Vagina (tissue), 2 donors: ENCODE measurements at regions not wholly inside any gene's neighbourhood (a gene's known extent, or its start where the extent isn't known, plus 50 kb on each side); places are given as distances from the start of the nearest gene placed in this dataset.

ENCODE experiments used
- DNase-seq, 2 donors: peaks; one replicate each; pipeline ENCODE4 v3.0.0-alpha.2; 2017; ENCODE audit errors: extremely low spot score in 2 of 2
- H3K27ac ChIP-seq: fragments of 200-600 bp; sonication (generic); one replicate; pipeline ENCODE4 v1.5.1; 2019
- H3K27me3 ChIP-seq: fragments of 200-600 bp; sonication (generic); one replicate; pipeline ENCODE4 v1.5.1; 2019
- H3K36me3 ChIP-seq, 2 donors: fragments of 200-600 bp; sonication (generic); one replicate each; pipeline ENCODE4 v1.5.1; 2017 to 2019
- H3K4me1 ChIP-seq: fragments of 200-600 bp; sonication (generic); one replicate; pipeline ENCODE4 v1.5.1; 2019
- H3K4me3 ChIP-seq, 2 donors: fragments of 200-600 bp; sonication (generic); 1 replicate in 1 of 2; 2 replicates in 1 of 2; pipeline ENCODE4 v1.5.1; 2016 to 2019
- H3K9me3 ChIP-seq: fragments of 200-600 bp; sonication (generic); one replicate; pipeline ENCODE4 v1.5.1; 2019
- CTCF ChIP-seq, 3 experiments: fragments of 450-650 bp in 2 of 3; fragments of 200-600 bp in 1 of 3; sonication (generic) in 1 of 3; IDR thresholded peaks; one replicate each; pipeline ENCODE4 v1.5.1; 2017 to 2019; ENCODE audit warnings: antibody characterized with exemption in 3 of 3, mild to moderate bottlenecking in 2 of 3, moderate library complexity in 2 of 3
- POLR2A ChIP-seq, 2 donors: fragments of 450-650 bp; IDR thresholded peaks; one replicate each; pipeline ENCODE4 v1.6.1; 2017; ENCODE audit warnings: antibody characterized with exemption in 2 of 2, mild to moderate bottlenecking in 2 of 2, moderate library complexity in 2 of 2
- POLR2AphosphoS5 ChIP-seq, 2 donors: sonication (generic); formaldehyde crosslinking; IDR thresholded peaks; one replicate each; pipeline ENCODE4 v1.9.0; 2017; ENCODE audit warnings: antibody characterized with exemption in 2 of 2, mild to moderate bottlenecking in 2 of 2, low read depth in 1 of 2; ENCODE audit not compliant: insufficient read depth in 1 of 2
- intact Hi-C: fragments of 100-400 bp; cut with DNase I; formaldehyde crosslinking; loops from one replicate; pipeline ENCODE4 v1.15.1; 2023

GRCh38 chr5:155106221-155106620 lies 92.7 kb downstream of the KIF4B start:
- TF ChIP-seq CTCF (IDR thresholded peaks at IDR 0.05) (no peak), POLR2AphosphoS5 (IDR thresholded peaks at IDR 0.05; ENCODE audit: insufficient read depth in 1 of 2, low read depth in 1 of 2) (no peak), POLR2A (IDR thresholded peaks at IDR 0.05) (no peak)
- DNase-seq: no peak

GRCh38 chr5:155113888-155114287 lies 100.3 kb downstream of the KIF4B start:
- intact Hi-C loops: no loop called here
- TF ChIP-seq CTCF (IDR thresholded peaks at IDR 0.05): no peak
- no peak for TF ChIP-seq POLR2A (IDR thresholded peaks at IDR 0.05)
- TF ChIP-seq POLR2AphosphoS5 (IDR thresholded peaks at IDR 0.05; ENCODE audit: insufficient read depth in 1 of 2, low read depth in 1 of 2): no peak
- Histone ChIP-seq H3K27ac (no peak overlapping the region), H3K9me3 (no peaks in the 10 kb centered on the region), H3K4me3 (no peak overlapping the region), H3K36me3 (no peaks in the 10 kb centered on the region), H3K4me1 (no peaks in the 10 kb centered on the region), H3K27me3 (no peaks in the 10 kb centered on the region)
- DNase-seq: no peak

More at GRCh38 chr5:155106221-155106620, 92.7 kb downstream of the KIF4B start:
- intact Hi-C loops: no loop called here
- Histone ChIP-seq H3K27me3 (no peaks in the 10 kb centered on the region), H3K27ac (no peak overlapping the region), H3K9me3 (no peaks in the 10 kb centered on the region), H3K4me1 (no peaks in the 10 kb centered on the region), H3K36me3 (no peaks in the 10 kb centered on the region), H3K4me3 (no peak overlapping the region)

GRCh38 chr5:155114655-155115054 lies 101.1 kb downstream of the KIF4B start:
- H3K27ac ChIP-seq: no peak overlapping the region
- H3K27me3 ChIP-seq: no peaks in the 10 kb centered on the region
- no peaks in the 10 kb centered on the region for H3K9me3 ChIP-seq
- DNase-seq: no peak
- intact Hi-C loops: no loop called here
- H3K4me3 ChIP-seq: no peak overlapping the region
- H3K4me1 ChIP-seq: no peaks in the 10 kb centered on the region
- no peaks in the 10 kb centered on the region for H3K36me3 ChIP-seq
- TF ChIP-seq POLR2A (IDR thresholded peaks at IDR 0.05): no peak
- TF ChIP-seq POLR2AphosphoS5 (IDR thresholded peaks at IDR 0.05; ENCODE audit: insufficient read depth in 1 of 2, low read depth in 1 of 2): no peak
- TF ChIP-seq CTCF (IDR thresholded peaks at IDR 0.05): no peak

- Histone ChIP-seq H3K4me1 (no peaks in the 10 kb centered on the region), H3K9me3 (no peaks in the 10 kb centered on the region), H3K27ac (no peak overlapping the region), H3K36me3 (no peaks in the 10 kb centered on the region), H3K27me3 (no peaks in the 10 kb centered on the region), H3K4me3 (no peak overlapping the region)
- TF ChIP-seq POLR2A (IDR thresholded peaks at IDR 0.05): no peak
- TF ChIP-seq CTCF (IDR thresholded peaks at IDR 0.05): no peak
- TF ChIP-seq POLR2AphosphoS5 (IDR thresholded peaks at IDR 0.05; ENCODE audit: insufficient read depth in 1 of 2, low read depth in 1 of 2): no peak
- no peak for DNase-seq
- intact Hi-C loops: no loop called here
Observed at GRCh38 chr5:155116456-155117251, 103.1 kb downstream of the KIF4B start.

- Histone ChIP-seq H3K4me1 (no peaks in the 10 kb centered on the region), H3K4me3 (no peak overlapping the region), H3K27me3 (no peaks in the 10 kb centered on the region), H3K27ac (no peak overlapping the region), H3K9me3 (no peaks in the 10 kb centered on the region), H3K36me3 (no peaks in the 10 kb centered on the region)
- no peak for DNase-seq
- no peak for TF ChIP-seq POLR2A (IDR thresholded peaks at IDR 0.05)
- no peak for TF ChIP-seq POLR2AphosphoS5 (IDR thresholded peaks at IDR 0.05; ENCODE audit: insufficient read depth in 1 of 2, low read depth in 1 of 2)
- TF ChIP-seq CTCF (IDR thresholded peaks at IDR 0.05): no peak
- intact Hi-C loops: no loop called here
Observed at GRCh38 chr5:155125551-155126095, 112.1 kb downstream of the KIF4B start.
